NOMO-1 treated with DMSO at 0.1 percent for 48 hours (cell line): ENCODE measurements at regions not wholly inside any gene's neighbourhood (a gene's known extent, or its start where the extent isn't known, plus 50 kb on each side); places are given as distances from the start of the nearest gene placed in this dataset.
"Not testable (repeated sequence)": the region's sequence is repeated elsewhere in the genome, so short reads cannot be mapped to it uniquely, and the experiment has no call there.

Experiments
- DNase-seq: peaks from one replicate; lab custom pipeline; 2025; ENCODE audit not compliant: unreplicated experiment; lab: John Stamatoyannopoulos, UW

- no peak for DNase-seq
Observed at GRCh38 chr11:46188017-46188416, 66.8 kb upstream of the PHF21A start.

DNA sequence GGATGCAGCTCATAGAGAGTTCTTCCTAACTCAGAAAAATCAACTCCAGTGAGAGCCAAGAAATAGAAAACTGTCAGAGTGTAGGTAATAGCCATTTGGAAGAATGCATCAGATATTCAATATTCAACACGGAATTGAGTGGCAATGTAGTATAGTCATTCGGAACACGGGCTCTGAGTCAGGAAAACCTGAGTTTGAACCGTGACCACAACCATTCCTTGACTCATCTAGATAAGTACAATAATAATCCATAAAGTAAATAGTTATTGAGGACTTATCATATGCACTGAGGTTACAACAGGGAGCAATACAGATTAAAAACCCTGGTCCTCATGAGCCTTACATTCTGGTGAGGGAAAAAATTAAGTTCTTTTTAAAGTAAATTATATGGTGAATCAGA is 62.6 kb upstream of the PHF21A start:
- no peak for DNase-seq

DNA sequence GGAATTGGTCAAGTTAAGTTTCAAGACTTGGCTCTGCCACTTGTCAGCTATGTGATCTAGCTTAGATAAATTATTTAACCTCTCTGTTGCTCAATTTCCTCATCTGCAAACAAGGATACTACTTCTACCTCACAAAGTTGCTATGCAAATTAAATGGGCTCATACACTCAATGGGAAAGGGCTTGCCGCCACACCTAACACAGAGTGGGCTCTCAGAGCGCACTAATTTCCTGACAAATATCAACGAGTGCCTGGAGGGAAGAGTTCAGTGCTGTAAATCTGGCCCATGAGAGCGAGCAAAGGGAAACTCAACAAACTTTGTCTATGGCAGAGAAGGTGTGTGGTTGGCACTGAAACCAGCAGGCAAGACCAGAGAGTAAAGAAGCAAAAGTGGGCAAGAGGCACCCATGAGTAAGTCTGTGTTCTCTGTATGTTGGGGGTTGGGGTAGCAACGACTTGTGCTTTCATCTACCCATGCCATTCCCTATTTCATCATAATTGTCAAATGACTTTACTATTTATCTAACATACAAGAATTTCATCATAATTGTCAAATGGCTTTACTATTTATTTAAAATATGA is 60.7 kb upstream of the PHF21A start:
- DNase-seq = peak; percentile 19

DNA sequence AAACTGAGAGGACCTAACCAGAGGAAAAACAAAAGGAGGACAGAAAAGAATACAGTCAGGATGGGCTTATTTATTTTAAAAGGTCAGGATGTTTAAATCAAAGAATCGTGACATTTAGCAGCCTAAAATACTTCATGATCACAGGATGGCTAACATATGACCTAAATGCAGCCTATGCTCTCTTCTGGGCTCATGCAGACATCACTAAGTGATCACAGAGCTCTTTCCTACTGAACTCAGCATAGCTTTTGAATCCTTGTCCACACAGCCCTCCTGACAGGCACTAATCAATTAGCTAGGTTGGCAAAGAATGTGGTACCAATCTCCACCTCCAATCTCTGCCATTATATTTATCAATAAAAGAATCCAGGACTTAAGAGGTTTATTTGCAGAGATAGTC is 60.1 kb upstream of the PHF21A start:
- DNase-seq = no peak

DNA sequence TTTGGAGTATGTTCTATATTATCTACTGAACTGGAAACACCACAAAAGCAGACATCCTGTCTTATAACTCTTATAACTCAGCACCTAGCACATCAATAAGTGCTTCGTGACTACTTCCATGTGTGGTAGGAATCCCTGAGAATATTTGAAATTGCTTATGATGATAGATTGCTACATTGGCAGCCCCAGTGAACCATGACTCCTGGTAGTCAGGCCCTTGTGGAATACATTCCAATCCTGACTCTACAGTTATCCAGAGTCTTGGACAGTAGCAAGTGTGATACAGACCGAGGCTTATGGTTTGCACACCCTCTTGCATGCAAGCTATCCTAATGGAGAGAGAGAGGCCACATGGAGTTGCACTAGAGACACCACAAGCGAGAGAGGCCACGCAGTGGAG is 59.5 kb upstream of the PHF21A start:
- DNase-seq = no peak

GRCh38 chr11:46178513-46178912 is 57.3 kb upstream of the PHF21A start:
- no peak for DNase-seq

GRCh38 chr11:46176421-46176820 is 55.2 kb upstream of the PHF21A start:
- no peak for DNase-seq

DNA sequence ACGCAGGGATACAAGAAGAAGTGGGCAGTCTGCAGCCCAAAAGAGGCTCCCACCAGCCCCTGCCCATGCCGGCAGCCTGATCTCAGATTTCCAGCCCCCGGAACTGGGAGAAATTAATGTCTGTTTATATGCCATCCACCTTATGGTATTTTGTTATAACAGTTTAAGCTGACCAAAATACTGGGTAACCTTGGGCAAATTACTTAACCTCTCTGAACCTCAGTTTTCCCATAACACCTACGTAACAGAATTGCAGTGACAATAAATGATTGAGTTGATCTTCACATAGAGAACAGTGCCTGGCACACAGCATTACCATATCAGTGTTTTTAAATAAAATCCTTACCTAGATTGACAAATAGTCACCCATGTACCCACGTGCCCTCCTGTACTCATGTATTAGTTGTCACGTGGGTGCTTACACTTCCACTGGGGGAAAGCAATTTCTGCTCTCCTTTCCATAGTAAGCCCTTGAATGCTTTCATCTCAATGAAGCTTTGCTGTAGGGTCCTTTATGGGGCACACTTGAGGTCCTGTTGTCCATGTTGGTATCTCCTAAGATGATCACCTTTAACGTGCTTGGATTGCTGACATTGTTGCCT is 54.2 kb upstream of the PHF21A start:
- no peak for DNase-seq

- not testable (repeated sequence) for DNase-seq
Observed at GRCh38 chr11:46171693-46172092, 50.4 kb upstream of the PHF21A start.
